ENCODE measurements at regions not wholly inside any gene's neighbourhood (a gene's known extent, or its start where the extent isn't known, plus 50 kb on each side); places are given as distances from the start of the nearest gene placed in this dataset.

- H3K9me3 ChIP-seq (ENCODE audit: low read length) = no peaks in the 10 kb centered on the region
- H3K9ac ChIP-seq (ENCODE audit: low read length) = no peak overlapping the region
- TF ChIP-seq EZH2 (IDR thresholded peaks at IDR 0.05; ENCODE audit: borderline replicate concordance, low read length) = no peak
- TF ChIP-seq CTCF (IDR thresholded peaks at IDR 0.05; ENCODE audit: low read length) = no peak
- H3K4me2 ChIP-seq (ENCODE audit: low read length) = no peak overlapping the region
- H3K9me2 ChIP-seq (ENCODE audit: low read depth, low read length) = no peaks in the 10 kb centered on the region
- no peak overlapping the region for H2AFZ ChIP-seq (ENCODE audit: low read length)
- no peaks in the 10 kb centered on the region for H3F3A ChIP-seq (ENCODE audit: insufficient read depth, low read length)
- no peaks in the 10 kb centered on the region for H3K4me1 ChIP-seq (ENCODE audit: insufficient read depth, low read length, severe bottlenecking)
- no peaks in the 10 kb centered on the region for H3K27me3 ChIP-seq (ENCODE audit: insufficient read depth, low read length)
- H3K36me3 ChIP-seq (ENCODE audit: insufficient read depth, low read length) = no peaks in the 10 kb centered on the region
- no peaks in the 10 kb centered on the region for H4K20me1 ChIP-seq (ENCODE audit: insufficient read depth, low read length)
- H3K27ac ChIP-seq (ENCODE audit: low read depth, low read length, poor library complexity, severe bottlenecking) = no peak overlapping the region
- no peaks in the 10 kb centered on the region for H3K79me2 ChIP-seq (ENCODE audit: insufficient read depth, low read length)
- H3K4me3 ChIP-seq (ENCODE audit: low read depth, low read length, poor library complexity, severe bottlenecking) = no peak overlapping the region
These were observed 266.5 kb downstream of the MSX2 start for GRCh38 chr5:174990909-174991308.

- no peak overlapping the region for H3K4me3 ChIP-seq (ENCODE audit: low read depth, low read length, poor library complexity, severe bottlenecking)
- no peak overlapping the region for H3K9ac ChIP-seq (ENCODE audit: low read length)
- H3K36me3 ChIP-seq (ENCODE audit: insufficient read depth, low read length) = no peaks in the 10 kb centered on the region
- TF ChIP-seq EZH2 (IDR thresholded peaks at IDR 0.05; ENCODE audit: borderline replicate concordance, low read length) (no peak), CTCF (IDR thresholded peaks at IDR 0.05; ENCODE audit: low read length) (no peak)
- no peak overlapping the region for H3K27ac ChIP-seq (ENCODE audit: low read depth, low read length, poor library complexity, severe bottlenecking)
- no peaks in the 10 kb centered on the region for H3K27me3 ChIP-seq (ENCODE audit: insufficient read depth, low read length)
- H3K9me2 ChIP-seq (ENCODE audit: low read depth, low read length) = no peaks in the 10 kb centered on the region
- H3K4me1 ChIP-seq (ENCODE audit: insufficient read depth, low read length, severe bottlenecking) = no peaks in the 10 kb centered on the region
- no peaks in the 10 kb centered on the region for H3F3A ChIP-seq (ENCODE audit: insufficient read depth, low read length)
- H2AFZ ChIP-seq (ENCODE audit: low read length) = no peak overlapping the region
- H3K79me2 ChIP-seq (ENCODE audit: insufficient read depth, low read length) = no peaks in the 10 kb centered on the region
- no peak overlapping the region for H3K4me2 ChIP-seq (ENCODE audit: low read length)
- no peaks in the 10 kb centered on the region for H3K9me3 ChIP-seq (ENCODE audit: low read length)
- H4K20me1 ChIP-seq (ENCODE audit: insufficient read depth, low read length) = no peaks in the 10 kb centered on the region
These were observed 263.1 kb downstream of the MSX2 start for GRCh38 chr5:174987443-174988012.

- H3F3A ChIP-seq (ENCODE audit: insufficient read depth, low read length) = no peaks in the 10 kb centered on the region
- H3K9ac ChIP-seq (ENCODE audit: low read length) = no peak overlapping the region
- no peaks in the 10 kb centered on the region for H3K36me3 ChIP-seq (ENCODE audit: insufficient read depth, low read length)
- H4K20me1 ChIP-seq (ENCODE audit: insufficient read depth, low read length) = no peaks in the 10 kb centered on the region
- no peaks in the 10 kb centered on the region for H3K79me2 ChIP-seq (ENCODE audit: insufficient read depth, low read length)
- H3K4me3 ChIP-seq (ENCODE audit: low read depth, low read length, poor library complexity, severe bottlenecking) = no peak overlapping the region
- no peak overlapping the region for H2AFZ ChIP-seq (ENCODE audit: low read length)
- H3K27ac ChIP-seq (ENCODE audit: low read depth, low read length, poor library complexity, severe bottlenecking) = no peak overlapping the region
- no peaks in the 10 kb centered on the region for H3K4me1 ChIP-seq (ENCODE audit: insufficient read depth, low read length, severe bottlenecking)
- H3K9me2 ChIP-seq (ENCODE audit: low read depth, low read length) = no peaks in the 10 kb centered on the region
- TF ChIP-seq EZH2 (IDR thresholded peaks at IDR 0.05; ENCODE audit: borderline replicate concordance, low read length) (no peak), CTCF (IDR thresholded peaks at IDR 0.05; ENCODE audit: low read length) (no peak)
- H3K27me3 ChIP-seq (ENCODE audit: insufficient read depth, low read length) = no peaks in the 10 kb centered on the region
- no peaks in the 10 kb centered on the region for H3K9me3 ChIP-seq (ENCODE audit: low read length)
- H3K4me2 ChIP-seq (ENCODE audit: low read length) = no peak overlapping the region
These were observed 260.5 kb downstream of the MSX2 start for GRCh38 chr5:174984863-174985262.

All from OCI-LY1 (cell line).